Astrocyte (in vitro differentiated cells and primary cell): ENCODE measurements at regions not wholly inside any gene's neighbourhood (a gene's known extent, or its start where the extent isn't known, plus 50 kb on each side); places are given as distances from the start of the nearest gene placed in this dataset.

Experiments
- DNase-seq: peaks from one replicate; pipeline ENCODE4 v3.0.0-alpha.2; 2010; ENCODE audit warnings: low read depth
- FAIRE-seq: peaks from 2 replicates; lab custom pipeline; 2011; peaks lifted over from hg19 to GRCh38; lab: Jason Lieb, UNC
- H2AFZ ChIP-seq: 2 replicates; pipeline ENCODE4 v1.6.0; 2012; ENCODE audit warnings: low read depth, low read length, inconsistent platforms
- H3K27ac ChIP-seq: 2 replicates; pipeline ENCODE4 v1.5.1; 2011; ENCODE audit warnings: low read depth, low read length, inconsistent platforms
- H3K27me3 ChIP-seq: 2 replicates; pipeline ENCODE4 v1.6.0; 2011; ENCODE audit warnings: low read length, inconsistent platforms; ENCODE audit not compliant: insufficient read depth
- H3K36me3 ChIP-seq: 2 replicates; pipeline ENCODE4 v1.5.1; 2011; ENCODE audit warnings: low read length, inconsistent platforms; ENCODE audit not compliant: insufficient read depth
- H3K4me1 ChIP-seq: 2 replicates; pipeline ENCODE4 v1.5.1; 2011; ENCODE audit warnings: low read length, inconsistent platforms; ENCODE audit not compliant: insufficient read depth
- H3K4me2 ChIP-seq: 2 replicates; pipeline ENCODE4 v1.6.0; 2012; ENCODE audit warnings: low read length, inconsistent platforms
- H3K4me3 ChIP-seq: 2 replicates; pipeline ENCODE4 v1.5.1; 2011; ENCODE audit warnings: low read depth, mild to moderate bottlenecking, low read length, inconsistent platforms; ENCODE audit not compliant: insufficient read depth
- H3K79me2 ChIP-seq: 2 replicates; pipeline ENCODE4 v1.6.0; 2012; ENCODE audit warnings: mild to moderate bottlenecking, low read length, inconsistent platforms; ENCODE audit not compliant: insufficient read depth
- H3K9ac ChIP-seq: 2 replicates; pipeline ENCODE4 v1.6.0; 2012; ENCODE audit warnings: mild to moderate bottlenecking, low read length, inconsistent platforms
- H3K9me3 ChIP-seq: 2 replicates; pipeline ENCODE4 v1.5.1; 2012; ENCODE audit warnings: low read depth, mild to moderate bottlenecking, low read length, inconsistent platforms; ENCODE audit not compliant: insufficient read depth
- H4K20me1 ChIP-seq: 2 replicates; pipeline ENCODE4 v1.6.0; 2012; ENCODE audit warnings: low read length, inconsistent platforms; ENCODE audit not compliant: insufficient read depth
- H3K27ac Mint-ChIP-seq: one replicate; pipeline ENCODE4 v1.8.0; 2021; ENCODE audit warnings: mild to moderate bottlenecking, mixed read lengths; ENCODE audit not compliant: unreplicated experiment
- H3K27me3 Mint-ChIP-seq: one replicate; pipeline ENCODE4 v1.8.0; 2021; ENCODE audit warnings: low read depth, mixed read lengths; ENCODE audit not compliant: unreplicated experiment
- H3K36me3 Mint-ChIP-seq: one replicate; pipeline ENCODE4 v1.8.0; 2021; ENCODE audit warnings: low read depth, mixed read lengths; ENCODE audit not compliant: unreplicated experiment
- H3K4me1 Mint-ChIP-seq: one replicate; pipeline ENCODE4 v1.8.0; 2021; ENCODE audit warnings: low read depth, mixed read lengths; ENCODE audit not compliant: unreplicated experiment
- H3K4me3 Mint-ChIP-seq: one replicate; pipeline ENCODE4 v1.8.0; 2021; ENCODE audit warnings: mild to moderate bottlenecking, moderate library complexity, mixed read lengths; ENCODE audit not compliant: unreplicated experiment
- H3K9me3 Mint-ChIP-seq: one replicate; pipeline ENCODE4 v1.8.0; 2021; ENCODE audit warnings: mild to moderate bottlenecking, mixed read lengths; ENCODE audit not compliant: unreplicated experiment
- CTCF ChIP-seq: IDR thresholded peaks from 2 replicates; pipeline ENCODE4 v1.5.1; 2011; ENCODE audit warnings: low read depth, mild to moderate bottlenecking, inconsistent platforms, low read length, moderate library complexity; ENCODE audit not compliant: insufficient read depth
- EZH2 ChIP-seq: IDR thresholded peaks from 2 replicates; pipeline ENCODE4 v1.6.1; 2012; ENCODE audit warnings: mild to moderate bottlenecking, low read length, inconsistent platforms; ENCODE audit not compliant: insufficient read depth

- H3K27me3 Mint-ChIP-seq, result peaks cover 2% of the 10 kb centered on the region
- no peak for FAIRE-seq
These were observed 159.9 kb upstream of the MGMT start for GRCh38 chr10:129307141-129307540.

GRCh38 chr10:129308953-129309564, 158.0 kb upstream of the MGMT start:
- Mint-ChIP-seq H3K27me3 (peaks cover 2% of the 10 kb centered on the region), H3K4me3 (no peak overlapping the region), H3K4me1 (no peaks in the 10 kb centered on the region), H3K36me3 (no peaks in the 10 kb centered on the region), H3K9me3 (no peaks in the 10 kb centered on the region), H3K27ac (no peak overlapping the region)
- Histone ChIP-seq H3K9me3 (no peaks in the 10 kb centered on the region), H3K27ac (no peak overlapping the region), H3K79me2 (no peaks in the 10 kb centered on the region), H3K27me3 (no peaks in the 10 kb centered on the region), H3K4me2 (no peak overlapping the region), H4K20me1 (no peaks in the 10 kb centered on the region), H3K36me3 (no peaks in the 10 kb centered on the region), H3K4me1 (no peaks in the 10 kb centered on the region), H3K4me3 (no peak overlapping the region), H3K9ac (no peak overlapping the region), H2AFZ (no peak overlapping the region)
- DNase-seq (no peak), FAIRE-seq (no peak)
- TF ChIP-seq EZH2 (no peak), CTCF (no peak)

More at GRCh38 chr10:129307141-129307540, 159.9 kb upstream of the MGMT start:
- H3K9me3 ChIP-seq, result no peaks in the 10 kb centered on the region
- no peak for TF ChIP-seq CTCF
- no peak for TF ChIP-seq EZH2
- H3K4me3 ChIP-seq, result no peak overlapping the region
- Mint-ChIP-seq H3K4me3 (no peak overlapping the region), H3K36me3 (no peaks in the 10 kb centered on the region), H3K9me3 (no peaks in the 10 kb centered on the region), H3K4me1 (no peaks in the 10 kb centered on the region), H3K27ac (no peak overlapping the region)
- DNase-seq, result no peak
- no peaks in the 10 kb centered on the region for H3K27me3 ChIP-seq
- no peak overlapping the region for H3K9ac ChIP-seq
- no peak overlapping the region for H3K27ac ChIP-seq
- no peaks in the 10 kb centered on the region for H3K4me1 ChIP-seq
- H3K4me2 ChIP-seq, result no peak overlapping the region
- no peaks in the 10 kb centered on the region for H3K79me2 ChIP-seq
- H4K20me1 ChIP-seq, result no peaks in the 10 kb centered on the region
- no peaks in the 10 kb centered on the region for H3K36me3 ChIP-seq
- no peak overlapping the region for H2AFZ ChIP-seq

GRCh38 chr10:129309565-129309964, 157.5 kb upstream of the MGMT start:
- no peak overlapping the region for H3K4me3 ChIP-seq
- H2AFZ ChIP-seq, result no peak overlapping the region
- Mint-ChIP-seq H3K9me3 (no peaks in the 10 kb centered on the region), H3K27ac (no peak overlapping the region), H3K4me1 (no peaks in the 10 kb centered on the region), H3K36me3 (no peaks in the 10 kb centered on the region), H3K4me3 (no peak overlapping the region), H3K27me3 (peaks cover 2% of the 10 kb centered on the region)
- no peaks in the 10 kb centered on the region for H3K79me2 ChIP-seq
- H3K4me1 ChIP-seq, result no peaks in the 10 kb centered on the region
- no peaks in the 10 kb centered on the region for H4K20me1 ChIP-seq
- H3K4me2 ChIP-seq, result no peak overlapping the region
- no peaks in the 10 kb centered on the region for H3K36me3 ChIP-seq
- no peaks in the 10 kb centered on the region for H3K27me3 ChIP-seq
- H3K27ac ChIP-seq, result no peak overlapping the region
- no peaks in the 10 kb centered on the region for H3K9me3 ChIP-seq
- no peak overlapping the region for H3K9ac ChIP-seq
- TF ChIP-seq EZH2 (no peak), CTCF (no peak)
- FAIRE-seq (no peak), DNase-seq (no peak)
